ENCODE measurements at regions not wholly inside any gene's neighbourhood (a gene's known extent, or its start where the extent isn't known, plus 50 kb on each side); places are given as distances from the start of the nearest gene placed in this dataset.
"Not testable (repeated sequence)": the region's sequence is repeated elsewhere in the genome, so short reads cannot be mapped to it uniquely, and the experiment has no call there.

DNA sequence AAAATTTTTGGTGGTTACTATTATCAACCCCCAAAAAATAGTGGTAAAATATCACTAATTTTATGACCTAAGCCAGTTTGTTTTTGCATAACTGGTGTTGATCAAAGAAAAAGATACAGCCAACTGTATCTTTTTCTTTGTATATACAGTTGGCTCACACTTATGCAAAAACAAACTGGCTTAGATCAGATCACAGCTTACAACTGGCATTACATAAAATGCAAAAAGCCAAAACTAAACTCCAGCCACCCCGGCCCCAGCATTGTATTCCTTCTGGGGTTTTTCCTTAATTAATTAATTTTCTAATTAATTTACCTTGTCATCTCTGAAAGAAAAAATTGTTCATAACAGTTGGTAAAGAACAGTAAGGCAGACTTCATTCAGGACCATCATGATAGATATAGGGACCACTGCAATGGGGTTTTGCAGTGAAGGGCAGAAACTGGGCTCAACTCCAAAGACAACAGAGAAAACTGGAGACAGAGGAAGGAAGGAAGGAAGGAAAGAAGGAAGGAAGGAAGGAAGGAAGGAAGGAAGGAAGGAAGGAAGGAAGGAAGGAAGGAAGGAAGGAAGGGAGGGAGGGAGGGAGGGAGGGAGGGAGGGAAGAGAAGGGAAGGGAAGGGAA is 202.1 kb downstream of the HNRNPD start:
- DNase-seq = no peak

GRCh38 chr4:82149750-82150149 is 224.0 kb downstream of the HNRNPD start:
- no peak for DNase-seq

DNA sequence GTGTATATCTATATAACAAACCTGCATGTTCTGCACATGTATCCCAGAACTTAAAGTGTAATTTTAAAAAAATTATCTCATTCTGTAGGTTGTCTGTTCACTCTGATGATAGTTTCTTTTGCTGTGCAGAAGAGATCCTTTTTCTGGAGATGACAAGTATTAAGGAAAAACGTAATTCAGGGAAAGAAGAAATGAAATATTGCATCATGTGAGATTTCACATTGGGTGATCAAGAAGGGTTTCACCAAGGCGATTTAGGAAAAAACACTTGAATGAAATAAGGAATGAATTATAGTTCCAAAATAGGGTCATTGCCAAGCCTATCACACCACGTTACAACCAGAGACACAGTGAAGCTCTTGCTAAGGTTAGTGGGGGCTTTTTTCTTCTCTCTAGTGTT is 227.9 kb downstream of the HNRNPD start:
- no peak for DNase-seq

GRCh38 chr4:82140422-82140821 is 233.4 kb downstream of the HNRNPD start:
- DNase-seq = no peak

GRCh38 chr4:82139287-82139686 is 234.5 kb downstream of the HNRNPD start:
- DNase-seq = no peak

GRCh38 chr4:82138374-82138773 is 235.4 kb downstream of the HNRNPD start:
- no peak for DNase-seq

GRCh38 chr4:82136161-82136801 is 237.5 kb downstream of the HNRNPD start:
- DNase-seq = no peak

DNA sequence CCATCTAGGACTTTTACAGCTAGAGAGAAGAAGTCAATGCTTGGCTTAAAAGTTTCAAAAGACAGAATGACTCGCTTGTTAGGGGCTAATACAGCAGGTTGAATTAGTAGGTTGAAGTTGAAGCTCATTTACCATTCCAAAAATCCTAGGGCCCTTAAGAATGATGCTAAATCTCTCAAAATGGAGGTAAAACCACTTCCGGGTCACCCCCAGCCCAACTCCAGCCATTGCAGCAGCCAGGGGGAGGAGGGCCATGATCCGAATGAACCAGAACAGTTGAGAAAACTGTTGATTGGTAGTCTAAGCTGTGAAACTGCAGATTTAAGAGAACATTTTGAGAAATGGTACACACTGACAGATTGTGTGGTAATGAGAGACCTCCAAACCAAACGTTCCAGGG is 245.4 kb downstream of the HNRNPD start:
- no peak for DNase-seq

GRCh38 chr4:82126512-82127040 is 247.2 kb downstream of the HNRNPD start:
- DNase-seq = no peak

GRCh38 chr4:82125787-82126297 is 247.9 kb downstream of the HNRNPD start:
- no peak for DNase-seq

GRCh38 chr4:82124932-82125786 is 248.6 kb downstream of the HNRNPD start:
- no peak for DNase-seq

GRCh38 chr4:82124365-82124764 is 249.4 kb downstream of the HNRNPD start:
- no peak for DNase-seq

GRCh38 chr4:82123934-82124333 is 249.9 kb downstream of the HNRNPD start:
- no peak for DNase-seq

GRCh38 chr4:82115183-82115582 is 258.6 kb downstream of the HNRNPD start:
- not testable (repeated sequence) for DNase-seq

GRCh38 chr4:82108506-82108905 is 265.3 kb downstream of the HNRNPD start:
- no peak for DNase-seq

DNA sequence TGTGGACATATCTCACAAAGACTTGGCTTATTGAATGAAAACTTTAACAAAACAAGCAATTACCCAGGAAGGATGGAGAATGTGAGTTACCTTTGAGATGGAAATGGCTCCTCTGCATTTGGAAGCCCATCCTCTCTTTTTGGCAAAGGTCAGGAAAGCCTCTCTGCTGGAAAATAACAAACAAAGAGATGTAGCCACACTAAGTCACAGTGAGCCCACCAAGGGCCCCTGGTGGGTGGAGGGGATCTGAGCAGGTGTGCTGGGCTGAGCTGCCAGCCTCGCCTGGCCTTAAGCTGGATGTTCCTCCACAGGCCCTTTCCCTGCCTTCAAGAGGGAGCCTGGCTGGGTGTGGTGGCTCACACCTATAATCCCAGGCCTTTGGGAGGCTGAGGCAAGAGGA is 269.2 kb downstream of the HNRNPD start:
- DNase-seq = no peak

- DNase-seq = no peak
Observed at GRCh38 chr4:82099928-82100579, 273.7 kb downstream of the HNRNPD start.

- DNase-seq = no peak
Observed at GRCh38 chr4:82097504-82097903, 276.3 kb downstream of the HNRNPD start.

- no peak for DNase-seq
Observed at GRCh38 chr4:82090717-82091116, 283.1 kb downstream of the HNRNPD start.

GRCh38 chr4:82084747-82085146 is 289.0 kb downstream of the HNRNPD start:
- DNase-seq = no peak

DNA sequence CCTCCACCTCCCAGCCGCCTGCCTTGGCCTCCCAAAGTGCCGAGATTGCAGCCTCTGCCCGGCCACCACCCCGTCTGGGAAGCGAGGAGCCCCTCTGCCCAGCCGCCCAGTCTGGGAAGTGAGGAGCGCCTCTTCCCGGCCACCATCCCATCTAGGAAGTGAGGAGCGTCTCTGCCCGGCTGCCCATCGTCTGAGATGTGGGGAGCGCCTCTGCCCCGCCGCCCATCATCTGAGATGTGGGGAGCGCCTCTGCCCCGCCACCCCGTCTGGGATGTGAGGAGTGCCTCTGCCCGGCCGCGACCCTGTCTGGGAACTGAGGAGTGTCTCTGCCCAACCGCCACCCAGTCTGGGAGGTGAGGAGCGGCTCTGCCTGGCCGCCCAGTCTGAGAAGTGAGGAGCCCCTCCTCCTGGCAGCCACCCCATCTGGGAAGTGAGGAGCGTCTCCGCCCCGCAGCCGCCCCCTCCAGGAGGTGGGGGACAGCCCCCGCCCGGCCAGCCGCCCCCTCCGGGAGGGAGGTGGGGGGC is 296.3 kb downstream of the HNRNPD start:
- DNase-seq = not testable (repeated sequence)

DNA sequence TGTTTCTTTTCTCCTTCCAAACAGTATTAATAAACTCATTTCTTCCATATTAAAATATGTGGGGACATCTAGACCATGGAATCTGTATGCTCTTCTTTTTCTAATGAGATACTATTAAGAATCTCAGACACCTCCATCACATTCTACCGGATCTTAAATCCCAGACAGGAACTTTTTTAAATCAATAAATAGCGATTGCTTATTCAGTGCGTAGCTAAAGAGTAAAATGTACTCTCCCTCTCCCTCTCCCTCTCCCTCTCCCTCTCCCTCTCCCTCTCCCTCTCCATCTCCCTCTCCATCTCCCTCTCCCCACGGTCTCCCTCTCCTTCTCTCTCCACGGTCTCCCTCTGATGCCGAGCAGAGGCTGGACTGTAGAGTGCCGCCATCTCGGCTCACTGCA is 297.0 kb downstream of the HNRNPD start:
- no peak for DNase-seq

GRCh38 chr4:82076359-82076758 is 297.4 kb downstream of the HNRNPD start:
- DNase-seq = no peak

Measured in DMS53 (cell line).